ENCODE measurements at regions not wholly inside any gene's neighbourhood (a gene's known extent, or its start where the extent isn't known, plus 50 kb on each side); places are given as distances from the start of the nearest gene placed in this dataset.
"Not testable (repeated sequence)": the region's sequence is repeated elsewhere in the genome, so short reads cannot be mapped to it uniquely, and the experiment has no call there.

GRCh38 chr13:108083056-108083455, 132.3 kb downstream of the LIG4 start:
- no peak for FAIRE-seq
- DNase-seq (ENCODE audit: insufficient read length, low spot score): no peak

DNA sequence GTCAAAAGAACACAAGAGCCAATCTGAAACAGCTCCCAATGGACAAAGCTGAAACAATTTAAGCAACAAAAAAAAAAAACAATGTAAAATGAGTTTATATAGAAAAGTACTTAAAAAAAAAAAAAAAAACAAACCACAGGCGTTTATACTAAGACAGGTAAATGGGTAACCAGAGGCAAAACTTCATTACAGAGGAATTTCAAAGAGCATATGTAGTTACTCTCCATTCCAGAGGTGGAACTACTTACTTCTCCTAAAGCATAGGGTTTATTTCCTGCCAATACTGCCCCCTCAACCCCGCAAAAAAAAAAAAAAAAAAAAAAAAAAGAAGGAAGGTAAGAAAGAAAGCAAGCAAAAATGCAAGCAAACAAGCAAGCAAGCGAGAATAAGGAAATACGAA, 132.9 kb downstream of the LIG4 start:
- no peak for DNase-seq (ENCODE audit: insufficient read length, low spot score)
- FAIRE-seq: no peak

- FAIRE-seq (no peak), DNase-seq (ENCODE audit: insufficient read length, low spot score) (no peak)
These were observed 138.1 kb downstream of the LIG4 start for GRCh38 chr13:108077284-108077683.

GRCh38 chr13:108074429-108074828, 140.9 kb downstream of the LIG4 start:
- not testable (repeated sequence) for DNase-seq (ENCODE audit: insufficient read length, low spot score); FAIRE-seq

DNA sequence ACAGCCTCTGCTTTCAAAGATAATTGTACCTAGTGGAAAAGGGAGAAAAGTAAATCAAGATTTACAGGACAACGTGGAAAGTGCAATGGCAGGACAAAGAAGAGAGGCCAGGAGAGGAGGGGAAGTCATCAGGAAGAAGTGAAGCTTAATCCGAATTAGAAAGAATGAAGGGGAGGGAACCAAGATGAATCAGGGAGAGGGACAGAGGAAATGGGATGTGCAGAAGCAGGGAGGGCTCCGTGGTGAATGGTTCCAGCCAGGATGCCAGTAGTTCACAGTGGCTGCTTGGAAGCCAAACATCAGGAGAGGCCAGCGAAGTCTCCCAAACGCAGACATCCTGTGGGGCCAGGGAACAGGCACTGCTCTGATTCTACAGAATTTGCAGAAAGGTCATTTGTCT, 144.4 kb downstream of the LIG4 start:
- FAIRE-seq (no peak), DNase-seq (ENCODE audit: insufficient read length, low spot score) (no peak)

GRCh38 chr13:108070491-108070890, 144.8 kb downstream of the LIG4 start:
- FAIRE-seq (no peak), DNase-seq (ENCODE audit: insufficient read length, low spot score) (no peak)

- FAIRE-seq (no peak), DNase-seq (ENCODE audit: insufficient read length, low spot score) (no peak)
These were observed 145.7 kb downstream of the LIG4 start for GRCh38 chr13:108069521-108070210.

DNA sequence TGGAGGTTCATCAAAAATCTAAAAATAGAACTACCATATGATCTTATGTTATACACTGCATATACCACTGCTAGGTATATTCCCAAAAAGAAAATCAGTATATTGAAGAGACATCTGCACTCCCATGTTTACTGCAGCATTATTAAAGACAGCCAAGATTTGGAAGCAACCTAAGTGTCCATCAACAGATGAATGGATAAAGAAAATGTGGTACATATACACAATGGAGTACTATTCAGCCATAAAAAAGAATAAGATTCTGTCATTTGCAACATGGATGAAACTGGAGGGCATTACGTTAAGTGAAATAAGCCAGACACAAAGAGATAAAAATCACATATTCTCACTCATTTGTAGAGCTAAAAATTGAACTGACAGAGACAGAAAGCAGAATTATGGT, 151.0 kb downstream of the LIG4 start:
- not testable (repeated sequence) for FAIRE-seq; DNase-seq (ENCODE audit: insufficient read length, low spot score)

GRCh38 chr13:108060111-108060510, 155.2 kb downstream of the LIG4 start:
- FAIRE-seq (no peak), DNase-seq (ENCODE audit: insufficient read length, low spot score) (no peak)

- no peak for DNase-seq (ENCODE audit: insufficient read length, low spot score)
- FAIRE-seq: no peak
These were observed 159.1 kb downstream of the LIG4 start for GRCh38 chr13:108056278-108056677.

DNA sequence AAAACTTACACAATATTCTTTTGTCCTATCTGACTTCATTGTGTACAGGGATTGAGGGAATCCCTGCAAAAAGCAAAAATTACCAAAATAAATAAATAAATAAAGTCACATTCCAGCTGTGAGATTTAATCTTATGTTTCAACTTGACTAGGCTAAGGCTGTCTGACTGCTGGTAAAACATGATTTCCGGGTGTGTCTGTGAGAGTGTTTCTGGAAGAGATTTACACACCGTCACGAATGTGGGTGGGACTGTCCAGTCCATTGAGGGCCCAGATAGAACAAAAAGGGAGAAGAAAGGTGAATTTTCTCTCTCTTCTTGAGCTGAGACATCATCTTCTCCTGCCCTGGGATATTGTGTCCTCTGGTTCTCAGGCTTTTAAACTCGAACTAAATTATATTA, 166.1 kb downstream of the LIG4 start:
- FAIRE-seq: no peak
- no peak for DNase-seq (ENCODE audit: insufficient read length, low spot score)

DNA sequence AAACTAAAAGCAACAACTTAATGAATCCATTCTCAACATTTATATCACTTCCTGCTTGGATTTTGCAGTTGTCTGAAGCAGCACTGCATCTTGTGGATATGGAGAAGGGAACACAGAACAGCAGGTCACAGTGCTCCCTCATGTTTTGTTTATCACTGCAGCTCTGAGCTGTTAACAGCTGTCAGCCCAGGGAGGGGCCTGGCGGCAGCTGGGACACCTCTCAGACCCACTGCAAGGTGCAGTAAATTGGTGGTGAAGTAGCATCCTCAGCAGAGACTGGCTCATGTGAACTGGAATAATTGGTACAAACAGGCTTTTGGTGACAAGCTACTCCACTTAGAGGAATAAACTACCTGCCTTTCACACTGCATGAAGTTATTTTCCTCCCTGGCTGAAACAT, 170.4 kb downstream of the LIG4 start:
- FAIRE-seq (no peak), DNase-seq (ENCODE audit: insufficient read length, low spot score) (no peak)

DNA sequence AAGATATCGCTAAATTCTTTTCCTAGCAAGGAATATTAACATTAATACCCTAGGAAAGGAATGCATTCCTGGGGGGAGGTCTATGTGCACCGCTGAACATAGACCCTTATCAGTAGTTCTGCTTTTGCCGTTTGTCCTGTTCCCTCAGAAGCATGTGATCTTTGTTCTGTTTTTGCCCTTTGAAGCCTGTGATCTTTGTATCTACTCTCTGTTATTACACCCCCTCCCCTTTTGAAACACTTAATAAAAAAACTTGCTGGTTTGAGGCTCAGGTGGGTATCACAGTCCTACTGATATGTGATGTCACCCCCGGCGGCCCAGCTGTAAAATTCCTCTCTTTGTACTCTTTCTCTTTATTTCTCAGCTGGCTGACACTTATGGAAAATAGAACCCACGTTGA, 172.5 kb downstream of the LIG4 start:
- DNase-seq (ENCODE audit: insufficient read length, low spot score); FAIRE-seq: not testable (repeated sequence)

- FAIRE-seq: no peak
- no peak for DNase-seq (ENCODE audit: insufficient read length, low spot score)
These were observed 178.0 kb downstream of the LIG4 start for GRCh38 chr13:108037348-108037747.

- FAIRE-seq (no peak), DNase-seq (ENCODE audit: insufficient read length, low spot score) (no peak)
These were observed 178.9 kb downstream of the LIG4 start for GRCh38 chr13:108036411-108036932.

GRCh38 chr13:108034909-108035410, 180.4 kb downstream of the LIG4 start:
- no peak for FAIRE-seq

DNA sequence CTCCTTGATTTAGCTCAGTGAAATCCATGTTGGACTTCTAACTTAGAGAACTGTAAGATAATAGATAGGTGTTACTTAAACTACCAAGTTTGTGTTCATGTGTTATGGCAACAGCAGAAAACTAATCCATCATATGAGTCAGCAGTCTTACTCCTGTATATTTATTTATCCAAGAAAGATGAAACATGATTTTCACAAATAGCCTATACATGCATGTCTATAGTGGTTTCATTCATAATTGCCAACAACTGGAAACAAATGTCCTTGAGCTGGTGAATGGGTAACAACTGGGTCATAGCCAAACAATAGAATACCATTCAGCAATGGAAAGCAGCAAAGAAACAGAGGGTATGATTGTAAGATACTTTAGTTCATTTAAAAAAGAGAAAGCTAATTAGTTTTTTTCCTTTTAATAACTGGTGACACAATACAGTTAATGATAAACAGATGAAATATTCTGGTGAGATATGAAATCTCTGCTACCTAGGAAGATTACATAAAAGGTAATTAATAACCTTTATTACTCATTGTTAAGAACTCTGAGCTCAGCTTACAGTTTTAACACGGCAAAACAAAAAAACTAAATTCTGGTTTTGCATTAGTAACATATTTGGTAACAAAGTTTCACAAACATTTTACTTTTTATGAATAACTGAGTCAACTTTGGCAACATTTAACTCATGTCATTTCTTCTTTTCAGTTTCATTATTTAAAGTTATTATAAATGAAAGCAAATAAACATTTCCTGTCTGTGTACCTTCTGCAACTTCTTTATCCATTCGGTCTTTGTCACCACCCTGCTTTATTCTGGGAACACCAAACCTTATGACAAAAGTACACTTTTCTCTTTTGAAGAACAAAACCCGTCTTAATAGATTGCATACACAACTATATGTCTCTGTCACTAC, 181.3 kb downstream of the LIG4 start:
- FAIRE-seq (no peak), DNase-seq (ENCODE audit: insufficient read length, low spot score) (no peak)

More at GRCh38 chr13:108034909-108035410, 180.4 kb downstream of the LIG4 start:
- no peak for DNase-seq (ENCODE audit: insufficient read length, low spot score)

GRCh38 chr13:108031865-108032264, 183.5 kb downstream of the LIG4 start:
- DNase-seq (ENCODE audit: insufficient read length, low spot score): no peak
- FAIRE-seq: no peak

DNA sequence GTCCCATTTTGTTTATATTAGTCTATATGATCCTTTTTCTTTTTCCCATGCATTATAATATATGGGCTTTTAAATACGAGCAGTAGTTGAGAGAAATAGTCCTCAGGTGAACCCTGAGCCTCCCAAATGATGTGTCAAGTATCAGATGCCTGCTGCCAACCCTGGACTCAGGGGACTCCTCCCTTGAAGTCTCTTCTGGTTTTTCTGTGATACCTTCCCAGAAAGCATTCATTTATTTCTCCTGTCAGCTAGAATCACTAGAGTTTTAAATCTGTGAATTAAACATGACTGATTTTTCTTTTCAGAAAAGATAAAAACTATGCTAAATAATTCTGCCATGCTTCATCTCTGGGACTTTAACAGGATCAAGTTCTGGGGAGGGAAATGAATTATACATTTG, 184.6 kb downstream of the LIG4 start:
- FAIRE-seq: no peak
- no peak for DNase-seq (ENCODE audit: insufficient read length, low spot score)

- no peak for FAIRE-seq
These were observed 188.5 kb downstream of the LIG4 start for GRCh38 chr13:108026680-108027410.

DNA sequence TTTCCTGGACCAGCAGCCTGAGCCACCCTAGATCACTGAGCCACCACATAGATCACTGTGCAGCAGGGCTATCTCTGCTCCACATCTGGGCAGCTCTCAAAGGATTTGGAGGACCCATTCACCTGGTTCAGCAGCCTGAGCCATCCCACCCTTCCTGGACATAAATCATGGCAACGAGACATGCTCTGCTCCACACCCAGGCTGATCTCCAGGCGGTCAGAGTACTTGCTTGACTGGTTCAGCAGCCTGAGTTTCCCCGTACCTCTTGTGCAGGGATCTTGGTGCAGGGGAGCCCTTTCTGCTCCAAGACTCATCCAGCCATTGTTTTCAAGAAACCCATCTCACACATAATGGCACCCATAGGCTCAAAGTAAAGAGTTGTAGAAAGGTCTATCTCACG, 195.3 kb downstream of the LIG4 start:
- FAIRE-seq: no peak

More at GRCh38 chr13:108026680-108027410, 188.5 kb downstream of the LIG4 start:
- no peak for DNase-seq (ENCODE audit: insufficient read length, low spot score)

More for the DNA sequence above, 195.3 kb downstream of the LIG4 start:
- no peak for DNase-seq (ENCODE audit: insufficient read length, low spot score)
